ENCODE measurements at regions not wholly inside any gene's neighbourhood (a gene's known extent, or its start where the extent isn't known, plus 50 kb on each side); places are given as distances from the start of the nearest gene placed in this dataset.

GRCh38 chr4:38489011-38489861, 174.8 kb upstream of the KLF3 start:
- Histone ChIP-seq H3K4me2 (ENCODE audit: low read length) (no peak overlapping the region), H3K27ac (ENCODE audit: low read depth, low read length, poor library complexity, severe bottlenecking) (no peak overlapping the region), H3K9me3 (ENCODE audit: low read length) (no peaks in the 10 kb centered on the region), H2AFZ (ENCODE audit: low read length) (no peak overlapping the region), H3K4me1 (ENCODE audit: insufficient read depth, low read length, poor library complexity, severe bottlenecking) (no peaks in the 10 kb centered on the region), H4K20me1 (ENCODE audit: insufficient read depth, low read length) (no peaks in the 10 kb centered on the region), H3K36me3 (ENCODE audit: insufficient read depth, low read length) (no peaks in the 10 kb centered on the region), H3K79me2 (ENCODE audit: insufficient read depth, low read depth, low read length) (no peaks in the 10 kb centered on the region), H3K4me3 (ENCODE audit: low read depth, low read length, poor library complexity, severe bottlenecking) (no peak overlapping the region), H3K9me2 (ENCODE audit: insufficient read depth, low read length) (no peaks in the 10 kb centered on the region)
- no TSS peak for BruUV-seq (replicated peaks)
- CTCF ChIA-PET (ENCODE audit: unreplicated experiment): no interaction called here
- TF ChIP-seq EZH2phosphoT487 (IDR thresholded peaks at IDR 0.05; ENCODE audit: borderline replicate concordance, low read depth, low read length) (no peak), CTCF (conservative IDR thresholded peaks at IDR 0.05; ENCODE audit: low read length) (no peak)
- no peak for DNase-seq (ENCODE audit: low spot score)
- intact Hi-C loops (cut with micrococcal nuclease; ENCODE audit: unreplicated experiment): no loop called here
- POLR2A ChIA-PET: interaction anchor here (0.5 to 0.7 kb wide), 2 partner anchors 14 to 1264 kb away, joined by 3 to 4 read pairs; no protein-coding TSS in a partner anchor

GRCh38 chr4:38489924-38490639, 173.9 kb upstream of the KLF3 start:
- H3K4me3 ChIP-seq (ENCODE audit: low read depth, low read length, poor library complexity, severe bottlenecking): no peak overlapping the region
- H3K79me2 ChIP-seq (ENCODE audit: insufficient read depth, low read depth, low read length): no peaks in the 10 kb centered on the region
- no peaks in the 10 kb centered on the region for H3K4me1 ChIP-seq (ENCODE audit: insufficient read depth, low read length, poor library complexity, severe bottlenecking)
- BruUV-seq (replicated peaks): no TSS peak
- POLR2A ChIA-PET: interaction anchor here (0.5 to 0.7 kb wide), 3 partner anchors 13 to 1375 kb away, joined by 3 to 4 read pairs (median 3); no protein-coding TSS in a partner anchor
- no peaks in the 10 kb centered on the region for H3K9me3 ChIP-seq (ENCODE audit: low read length)
- no peaks in the 10 kb centered on the region for H3K36me3 ChIP-seq (ENCODE audit: insufficient read depth, low read length)
- intact Hi-C loops (cut with micrococcal nuclease; ENCODE audit: unreplicated experiment): no loop called here
- no peaks in the 10 kb centered on the region for H4K20me1 ChIP-seq (ENCODE audit: insufficient read depth, low read length)
- no peak overlapping the region for H2AFZ ChIP-seq (ENCODE audit: low read length)
- H3K4me2 ChIP-seq (ENCODE audit: low read length): no peak overlapping the region
- CTCF ChIA-PET (ENCODE audit: unreplicated experiment): no interaction called here
- DNase-seq (ENCODE audit: low spot score): no peak
- no peaks in the 10 kb centered on the region for H3K9me2 ChIP-seq (ENCODE audit: insufficient read depth, low read length)
- no peak for TF ChIP-seq CTCF (conservative IDR thresholded peaks at IDR 0.05; ENCODE audit: low read length)
- no peak for TF ChIP-seq EZH2phosphoT487 (IDR thresholded peaks at IDR 0.05; ENCODE audit: borderline replicate concordance, low read depth, low read length)
- H3K27ac ChIP-seq (ENCODE audit: low read depth, low read length, poor library complexity, severe bottlenecking): no peak overlapping the region

All from OCI-LY7 (cell line).